ENCODE measurements at regions not wholly inside any gene's neighbourhood (a gene's known extent, or its start where the extent isn't known, plus 50 kb on each side); places are given as distances from the start of the nearest gene placed in this dataset.

GRCh38 chr9:89752154-89752553 is 147.3 kb downstream of the GADD45G start:
- no peak overlapping the region for H3K4me2 ChIP-seq (ENCODE audit: low read length)
- H3K36me3 ChIP-seq (ENCODE audit: insufficient read depth, low read length): no peaks in the 10 kb centered on the region
- no peak overlapping the region for H3K27ac ChIP-seq (ENCODE audit: low read depth, low read length, poor library complexity, severe bottlenecking)
- H2AFZ ChIP-seq (ENCODE audit: low read length): no peak overlapping the region
- TF ChIP-seq EZH2 (IDR thresholded peaks at IDR 0.05; ENCODE audit: borderline replicate concordance, low read length) (no peak), CTCF (IDR thresholded peaks at IDR 0.05; ENCODE audit: low read length) (no peak)
- no peak overlapping the region for H3K9ac ChIP-seq (ENCODE audit: low read length)
- no peaks in the 10 kb centered on the region for H3K9me3 ChIP-seq (ENCODE audit: low read length)
- H3K9me2 ChIP-seq (ENCODE audit: low read depth, low read length): no peaks in the 10 kb centered on the region
- H3K27me3 ChIP-seq (ENCODE audit: insufficient read depth, low read length): no peaks in the 10 kb centered on the region
- no peaks in the 10 kb centered on the region for H3K79me2 ChIP-seq (ENCODE audit: insufficient read depth, low read length)
- no peaks in the 10 kb centered on the region for H4K20me1 ChIP-seq (ENCODE audit: insufficient read depth, low read length)
- H3F3A ChIP-seq (ENCODE audit: insufficient read depth, low read length): no peaks in the 10 kb centered on the region
- H3K4me3 ChIP-seq (ENCODE audit: low read depth, low read length, poor library complexity, severe bottlenecking): no peak overlapping the region
- no peaks in the 10 kb centered on the region for H3K4me1 ChIP-seq (ENCODE audit: insufficient read depth, low read length, severe bottlenecking)

GRCh38 chr9:89753472-89754055 is 148.8 kb downstream of the GADD45G start:
- no peaks in the 10 kb centered on the region for H3K9me3 ChIP-seq (ENCODE audit: low read length)
- no peak overlapping the region for H3K9ac ChIP-seq (ENCODE audit: low read length)
- no peak overlapping the region for H2AFZ ChIP-seq (ENCODE audit: low read length)
- no peaks in the 10 kb centered on the region for H3K79me2 ChIP-seq (ENCODE audit: insufficient read depth, low read length)
- no peaks in the 10 kb centered on the region for H3K36me3 ChIP-seq (ENCODE audit: insufficient read depth, low read length)
- no peaks in the 10 kb centered on the region for H3K4me1 ChIP-seq (ENCODE audit: insufficient read depth, low read length, severe bottlenecking)
- H4K20me1 ChIP-seq (ENCODE audit: insufficient read depth, low read length): no peaks in the 10 kb centered on the region
- TF ChIP-seq CTCF (IDR thresholded peaks at IDR 0.05; ENCODE audit: low read length) (no peak), EZH2 (IDR thresholded peaks at IDR 0.05; ENCODE audit: borderline replicate concordance, low read length) (no peak)
- H3F3A ChIP-seq (ENCODE audit: insufficient read depth, low read length): no peaks in the 10 kb centered on the region
- H3K27me3 ChIP-seq (ENCODE audit: insufficient read depth, low read length): no peaks in the 10 kb centered on the region
- no peak overlapping the region for H3K27ac ChIP-seq (ENCODE audit: low read depth, low read length, poor library complexity, severe bottlenecking)
- H3K4me3 ChIP-seq (ENCODE audit: low read depth, low read length, poor library complexity, severe bottlenecking): no peak overlapping the region
- H3K9me2 ChIP-seq (ENCODE audit: low read depth, low read length): no peaks in the 10 kb centered on the region
- H3K4me2 ChIP-seq (ENCODE audit: low read length): no peak overlapping the region

GRCh38 chr9:89754193-89754592 is 149.4 kb downstream of the GADD45G start:
- H3K4me1 ChIP-seq (ENCODE audit: insufficient read depth, low read length, severe bottlenecking): no peaks in the 10 kb centered on the region
- no peak overlapping the region for H2AFZ ChIP-seq (ENCODE audit: low read length)
- no peak for TF ChIP-seq CTCF (IDR thresholded peaks at IDR 0.05; ENCODE audit: low read length)
- TF ChIP-seq EZH2 (IDR thresholded peaks at IDR 0.05; ENCODE audit: borderline replicate concordance, low read length): no peak
- H3K4me2 ChIP-seq (ENCODE audit: low read length): no peak overlapping the region
- no peaks in the 10 kb centered on the region for H3K79me2 ChIP-seq (ENCODE audit: insufficient read depth, low read length)
- no peaks in the 10 kb centered on the region for H3K9me3 ChIP-seq (ENCODE audit: low read length)
- no peaks in the 10 kb centered on the region for H3K9me2 ChIP-seq (ENCODE audit: low read depth, low read length)
- H3K27ac ChIP-seq (ENCODE audit: low read depth, low read length, poor library complexity, severe bottlenecking): no peak overlapping the region
- no peaks in the 10 kb centered on the region for H3F3A ChIP-seq (ENCODE audit: insufficient read depth, low read length)
- no peaks in the 10 kb centered on the region for H3K36me3 ChIP-seq (ENCODE audit: insufficient read depth, low read length)
- H3K27me3 ChIP-seq (ENCODE audit: insufficient read depth, low read length): no peaks in the 10 kb centered on the region
- no peaks in the 10 kb centered on the region for H4K20me1 ChIP-seq (ENCODE audit: insufficient read depth, low read length)
- no peak overlapping the region for H3K4me3 ChIP-seq (ENCODE audit: low read depth, low read length, poor library complexity, severe bottlenecking)
- H3K9ac ChIP-seq (ENCODE audit: low read length): no peak overlapping the region

All from OCI-LY1 (cell line).